ENCODE measurements at regions not wholly inside any gene's neighbourhood (a gene's known extent, or its start where the extent isn't known, plus 50 kb on each side); places are given as distances from the start of the nearest gene placed in this dataset.

DNA sequence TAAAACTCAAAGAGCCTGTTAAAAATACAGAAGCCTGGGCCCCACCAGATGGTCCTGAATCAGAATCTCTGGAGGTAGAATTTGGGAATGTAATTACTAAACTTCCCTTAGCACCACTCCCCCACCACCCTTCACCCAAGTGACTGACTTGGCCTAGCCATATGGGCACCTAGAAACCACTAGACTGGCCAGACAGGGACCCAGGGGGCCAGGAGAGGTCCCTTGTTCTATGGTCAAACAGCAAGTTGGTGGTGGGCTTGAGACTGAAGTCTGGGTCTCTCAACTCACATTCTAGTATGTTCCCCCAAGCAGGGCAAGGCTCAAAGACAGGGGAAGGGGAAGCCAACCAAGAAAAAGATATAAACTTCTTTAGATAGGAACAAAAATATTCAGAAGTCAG, 301.5 kb upstream of the TLE3 start:
- no peak overlapping the region for H3K27ac ChIP-seq
- H3K4me3 ChIP-seq: no peak overlapping the region
- no peaks in the 10 kb centered on the region for H3K4me1 ChIP-seq (replicated peaks in 1 of 2)
- no peaks in the 10 kb centered on the region for H3K36me3 ChIP-seq (replicated peaks in 1 of 2)
- intact Hi-C loops (cut with DNase I): no loop called here
- TF ChIP-seq POLR2A (IDR thresholded peaks at IDR 0.05): no peak
- TF ChIP-seq, protein P1, sequence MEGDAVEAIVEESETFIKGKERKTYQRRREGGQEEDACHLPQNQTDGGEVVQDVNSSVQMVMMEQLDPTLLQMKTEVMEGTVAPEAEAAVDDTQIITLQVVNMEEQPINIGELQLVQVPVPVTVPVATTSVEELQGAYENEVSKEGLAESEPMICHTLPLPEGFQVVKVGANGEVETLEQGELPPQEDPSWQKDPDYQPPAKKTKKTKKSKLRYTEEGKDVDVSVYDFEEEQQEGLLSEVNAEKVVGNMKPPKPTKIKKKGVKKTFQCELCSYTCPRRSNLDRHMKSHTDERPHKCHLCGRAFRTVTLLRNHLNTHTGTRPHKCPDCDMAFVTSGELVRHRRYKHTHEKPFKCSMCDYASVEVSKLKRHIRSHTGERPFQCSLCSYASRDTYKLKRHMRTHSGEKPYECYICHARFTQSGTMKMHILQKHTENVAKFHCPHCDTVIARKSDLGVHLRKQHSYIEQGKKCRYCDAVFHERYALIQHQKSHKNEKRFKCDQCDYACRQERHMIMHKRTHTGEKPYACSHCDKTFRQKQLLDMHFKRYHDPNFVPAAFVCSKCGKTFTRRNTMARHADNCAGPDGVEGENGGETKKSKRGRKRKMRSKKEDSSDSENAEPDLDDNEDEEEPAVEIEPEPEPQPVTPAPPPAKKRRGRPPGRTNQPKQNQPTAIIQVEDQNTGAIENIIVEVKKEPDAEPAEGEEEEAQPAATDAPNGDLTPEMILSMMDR (IDR thresholded peaks at IDR 0.05): no peak
- H3K9me3 ChIP-seq (replicated peaks in 1 of 3): no peaks in the 10 kb centered on the region
- DNase-seq: no peak
- no peaks in the 10 kb centered on the region for H3K27me3 ChIP-seq

DNA sequence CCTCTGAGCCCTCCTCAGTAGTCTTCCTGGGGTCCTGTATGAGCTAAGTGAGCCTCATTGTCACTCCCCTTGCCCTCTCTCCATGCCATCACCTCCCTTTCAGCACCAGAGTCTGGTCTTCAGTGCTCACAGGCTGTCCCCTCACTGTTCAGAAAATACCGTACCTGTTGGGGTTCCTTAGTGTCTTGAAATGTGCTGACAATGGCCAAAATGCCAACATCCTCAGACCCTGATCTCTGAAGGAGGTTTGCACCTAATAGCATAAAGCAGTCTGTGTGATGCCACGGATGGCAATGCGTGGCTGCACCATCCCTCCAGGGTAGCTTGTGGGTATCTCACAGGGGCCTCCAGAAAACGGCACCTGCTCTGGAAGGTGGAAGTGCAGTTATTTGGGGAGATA, 301.0 kb upstream of the TLE3 start:
- H3K27me3 ChIP-seq: no peaks in the 10 kb centered on the region
- H3K36me3 ChIP-seq (replicated peaks in 1 of 2): no peaks in the 10 kb centered on the region
- 84 to 90% (median 86%) methylated on average over 4 of the region's 4 CpGs for WGBS, 4 donors
- no peaks in the 10 kb centered on the region for H3K4me1 ChIP-seq (replicated peaks in 1 of 2)
- no peak overlapping the region for H3K27ac ChIP-seq
- H3K9me3 ChIP-seq (replicated peaks in 1 of 3): no peaks in the 10 kb centered on the region
- TF ChIP-seq, protein P1 (IDR thresholded peaks at IDR 0.05): no peak
- TF ChIP-seq POLR2A (IDR thresholded peaks at IDR 0.05): no peak
- H3K4me3 ChIP-seq: no peak overlapping the region
- DNase-seq: no peak
- intact Hi-C loops (cut with DNase I): no loop called here

GRCh38 chr15:70396807-70397206, 299.1 kb upstream of the TLE3 start:
- Histone ChIP-seq H3K36me3 (replicated peaks in 1 of 2) (no peaks in the 10 kb centered on the region), H3K4me3 (no peak overlapping the region), H3K27ac (no peak overlapping the region), H3K9me3 (replicated peaks in 1 of 3) (no peaks in the 10 kb centered on the region), H3K27me3 (no peaks in the 10 kb centered on the region), H3K4me1 (replicated peaks in 1 of 2) (no peaks in the 10 kb centered on the region)
- TF ChIP-seq, protein P1 (IDR thresholded peaks at IDR 0.05): no peak
- TF ChIP-seq POLR2A (IDR thresholded peaks at IDR 0.05): no peak
- no peak for DNase-seq
- WGBS, 4 donors: 79 to 87% (median 80%) methylated on average over 9 of the region's 9 CpGs
- intact Hi-C loops (cut with DNase I): no loop called here

DNA sequence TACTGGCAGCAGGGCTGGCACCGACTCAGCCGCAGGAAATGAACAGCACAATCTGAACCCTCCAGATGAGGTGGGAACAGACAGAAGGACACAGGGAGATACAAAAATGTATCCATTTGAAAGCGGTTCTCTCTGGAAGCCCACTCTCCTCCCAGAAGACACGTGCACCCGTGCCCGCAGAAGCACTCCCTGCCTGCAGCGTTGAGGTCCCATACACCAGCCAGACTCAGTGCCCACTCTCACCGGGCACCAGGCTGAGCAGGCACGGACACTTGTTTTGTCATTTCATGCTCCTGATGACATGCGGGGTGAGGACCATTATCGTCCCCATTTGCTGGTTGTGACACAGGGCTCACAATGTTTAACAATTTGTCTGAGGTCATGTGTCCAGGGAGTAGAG, 297.4 kb upstream of the TLE3 start:
- Histone ChIP-seq H3K4me3 (no peak overlapping the region), H3K27ac (no peak overlapping the region), H3K9me3 (replicated peaks in 1 of 3) (peaks cover 0 to 3% (median 0%) of the 10 kb centered on the region in 3 donors), H3K4me1 (replicated peaks in 1 of 2) (no peaks in the 10 kb centered on the region), H3K36me3 (replicated peaks in 1 of 2) (no peaks in the 10 kb centered on the region), H3K27me3 (no peaks in the 10 kb centered on the region)
- intact Hi-C loops (cut with DNase I): no loop called here
- 84 to 89% (median 84%) methylated on average over 11 of the region's 11 CpGs for WGBS, 4 donors
- DNase-seq: no peak
- TF ChIP-seq POLR2A (IDR thresholded peaks at IDR 0.05): no peak
- TF ChIP-seq, protein P1 (IDR thresholded peaks at IDR 0.05): no peak
